ENCODE measurements at regions not wholly inside any gene's neighbourhood (a gene's known extent, or its start where the extent isn't known, plus 50 kb on each side); places are given as distances from the start of the nearest gene placed in this dataset.

GRCh38 chr1:208513799-208514198 is 269.6 kb upstream of the PLXNA2 start:
- TF ChIP-seq POLR2A (IDR thresholded peaks at IDR 0.05), result no peak
- TF ChIP-seq CTCF (IDR thresholded peaks at IDR 0.05), result no peak
- TF ChIP-seq POLR2AphosphoS5 (IDR thresholded peaks at IDR 0.05; ENCODE audit: insufficient read depth in 1 of 2, low read depth in 1 of 2), result no peak
